HepG2 (cell line): ENCODE measurements at regions not wholly inside any gene's neighbourhood (a gene's known extent, or its start where the extent isn't known, plus 50 kb on each side); places are given as distances from the start of the nearest gene placed in this dataset.

Source experiments
- AGO2 ChIP-seq: fragments of 200-400 bp; formaldehyde crosslinking; optimal IDR thresholded peaks from 2 replicates; pipeline ENCODE3; 2017; ENCODE audit warnings: mild to moderate bottlenecking, low read depth, low read length, moderate library complexity
- MZF1 ChIP-seq: sonication (generic); formaldehyde crosslinking; IDR thresholded peaks from 2 replicates; pipeline ENCODE4 v1.8.1; 2023; ENCODE audit warnings: mild to moderate bottlenecking, missing genetic modification reagents, borderline replicate concordance
- POGZ ChIP-seq: sonication (generic); formaldehyde crosslinking; IDR thresholded peaks from 2 replicates; pipeline ENCODE4 v1.4.0; 2020; ENCODE audit warnings: mild to moderate bottlenecking, missing genetic modification reagents
- TOPORS ChIP-seq: sonication (generic); formaldehyde crosslinking; IDR thresholded peaks from 2 replicates; pipeline ENCODE4 v1.8.0; 2023; ENCODE audit warnings: mild to moderate bottlenecking, missing genetic modification reagents
- ZEB1 ChIP-seq: IDR thresholded peaks from 2 replicates; pipeline ENCODE4 v1.6.1; 2012; ENCODE audit warnings: mild to moderate bottlenecking, low read depth, inconsistent platforms; ENCODE audit not compliant: insufficient replicate concordance
- ZNF468 ChIP-seq: sonication (generic); formaldehyde crosslinking; IDR thresholded peaks from 2 replicates; pipeline ENCODE4 v1.8.0; 2022; ENCODE audit warnings: mild to moderate bottlenecking, moderate library complexity, missing genetic modification reagents
- ZNF720 ChIP-seq: sonication (generic); formaldehyde crosslinking; IDR thresholded peaks from 2 replicates; pipeline ENCODE4 v1.4.0; 2020; ENCODE audit warnings: missing genetic modification reagents
- TF ChIP-seq, protein P1 (sequence below): fragments of 450-650 bp; IDR thresholded peaks from 2 replicates; pipeline ENCODE4 v1.6.1; 2017; ENCODE audit warnings: mild to moderate bottlenecking
- TF ChIP-seq, protein P2 (sequence below): sonication (generic); formaldehyde crosslinking; IDR thresholded peaks from 2 replicates; pipeline ENCODE4 v1.9.0; 2021; ENCODE audit warnings: missing genetic modification reagents, borderline replicate concordance
- TF ChIP-seq, protein P3 (sequence below): sonication (generic); formaldehyde crosslinking; conservative IDR thresholded peaks from 2 replicates; pipeline ENCODE4 v1.4.0; 2020; ENCODE audit warnings: missing genetic modification reagents

DNA sequence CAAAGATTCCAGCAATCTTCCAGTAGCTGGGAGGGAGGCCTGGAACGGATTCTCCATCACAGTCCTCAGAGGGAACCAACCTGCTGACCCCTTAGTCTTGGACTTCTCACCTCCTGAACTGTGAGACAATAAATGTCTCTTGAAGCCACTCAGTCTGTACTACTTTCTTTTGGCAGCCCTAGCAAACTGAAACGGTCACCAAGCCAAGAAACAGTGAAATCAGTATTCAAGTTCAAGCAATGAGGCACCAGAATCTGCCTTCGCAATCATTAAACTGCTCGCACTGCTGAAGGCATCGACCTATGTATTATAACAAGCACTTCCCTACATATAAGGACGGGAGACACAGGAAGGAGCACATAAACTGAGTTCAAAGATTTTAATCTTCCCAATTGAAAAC is 120.6 kb upstream of the PUM3 start (continued):
- TF ChIP-seq, protein P1, sequence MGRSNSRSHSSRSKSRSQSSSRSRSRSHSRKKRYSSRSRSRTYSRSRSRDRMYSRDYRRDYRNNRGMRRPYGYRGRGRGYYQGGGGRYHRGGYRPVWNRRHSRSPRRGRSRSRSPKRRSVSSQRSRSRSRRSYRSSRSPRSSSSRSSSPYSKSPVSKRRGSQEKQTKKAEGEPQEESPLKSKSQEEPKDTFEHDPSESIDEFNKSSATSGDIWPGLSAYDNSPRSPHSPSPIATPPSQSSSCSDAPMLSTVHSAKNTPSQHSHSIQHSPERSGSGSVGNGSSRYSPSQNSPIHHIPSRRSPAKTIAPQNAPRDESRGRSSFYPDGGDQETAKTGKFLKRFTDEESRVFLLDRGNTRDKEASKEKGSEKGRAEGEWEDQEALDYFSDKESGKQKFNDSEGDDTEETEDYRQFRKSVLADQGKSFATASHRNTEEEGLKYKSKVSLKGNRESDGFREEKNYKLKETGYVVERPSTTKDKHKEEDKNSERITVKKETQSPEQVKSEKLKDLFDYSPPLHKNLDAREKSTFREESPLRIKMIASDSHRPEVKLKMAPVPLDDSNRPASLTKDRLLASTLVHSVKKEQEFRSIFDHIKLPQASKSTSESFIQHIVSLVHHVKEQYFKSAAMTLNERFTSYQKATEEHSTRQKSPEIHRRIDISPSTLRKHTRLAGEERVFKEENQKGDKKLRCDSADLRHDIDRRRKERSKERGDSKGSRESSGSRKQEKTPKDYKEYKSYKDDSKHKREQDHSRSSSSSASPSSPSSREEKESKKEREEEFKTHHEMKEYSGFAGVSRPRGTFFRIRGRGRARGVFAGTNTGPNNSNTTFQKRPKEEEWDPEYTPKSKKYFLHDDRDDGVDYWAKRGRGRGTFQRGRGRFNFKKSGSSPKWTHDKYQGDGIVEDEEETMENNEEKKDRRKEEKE: no peak
- TF ChIP-seq AGO2 (no peak), TOPORS (no peak), ZNF720 (no peak), ZEB1 (no peak), MZF1 (CRISPR knock-in tag) (no peak), POGZ (no peak), ZNF468 (CRISPR knock-in tag) (no peak)
- TF ChIP-seq, protein P2, sequence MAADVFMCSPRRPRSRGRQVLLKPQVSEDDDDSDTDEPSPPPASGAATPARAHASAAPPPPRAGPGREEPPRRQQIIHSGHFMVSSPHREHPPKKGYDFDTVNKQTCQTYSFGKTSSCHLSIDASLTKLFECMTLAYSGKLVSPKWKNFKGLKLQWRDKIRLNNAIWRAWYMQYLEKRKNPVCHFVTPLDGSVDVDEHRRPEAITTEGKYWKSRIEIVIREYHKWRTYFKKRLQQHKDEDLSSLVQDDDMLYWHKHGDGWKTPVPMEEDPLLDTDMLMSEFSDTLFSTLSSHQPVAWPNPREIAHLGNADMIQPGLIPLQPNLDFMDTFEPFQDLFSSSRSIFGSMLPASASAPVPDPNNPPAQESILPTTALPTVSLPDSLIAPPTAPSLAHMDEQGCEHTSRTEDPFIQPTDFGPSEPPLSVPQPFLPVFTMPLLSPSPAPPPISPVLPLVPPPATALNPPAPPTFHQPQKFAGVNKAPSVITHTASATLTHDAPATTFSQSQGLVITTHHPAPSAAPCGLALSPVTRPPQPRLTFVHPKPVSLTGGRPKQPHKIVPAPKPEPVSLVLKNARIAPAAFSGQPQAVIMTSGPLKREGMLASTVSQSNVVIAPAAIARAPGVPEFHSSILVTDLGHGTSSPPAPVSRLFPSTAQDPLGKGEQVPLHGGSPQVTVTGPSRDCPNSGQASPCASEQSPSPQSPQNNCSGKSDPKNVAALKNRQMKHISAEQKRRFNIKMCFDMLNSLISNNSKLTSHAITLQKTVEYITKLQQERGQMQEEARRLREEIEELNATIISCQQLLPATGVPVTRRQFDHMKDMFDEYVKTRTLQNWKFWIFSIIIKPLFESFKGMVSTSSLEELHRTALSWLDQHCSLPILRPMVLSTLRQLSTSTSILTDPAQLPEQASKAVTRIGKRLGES (CRISPR knock-in tag): no peak
- TF ChIP-seq, protein P3, sequence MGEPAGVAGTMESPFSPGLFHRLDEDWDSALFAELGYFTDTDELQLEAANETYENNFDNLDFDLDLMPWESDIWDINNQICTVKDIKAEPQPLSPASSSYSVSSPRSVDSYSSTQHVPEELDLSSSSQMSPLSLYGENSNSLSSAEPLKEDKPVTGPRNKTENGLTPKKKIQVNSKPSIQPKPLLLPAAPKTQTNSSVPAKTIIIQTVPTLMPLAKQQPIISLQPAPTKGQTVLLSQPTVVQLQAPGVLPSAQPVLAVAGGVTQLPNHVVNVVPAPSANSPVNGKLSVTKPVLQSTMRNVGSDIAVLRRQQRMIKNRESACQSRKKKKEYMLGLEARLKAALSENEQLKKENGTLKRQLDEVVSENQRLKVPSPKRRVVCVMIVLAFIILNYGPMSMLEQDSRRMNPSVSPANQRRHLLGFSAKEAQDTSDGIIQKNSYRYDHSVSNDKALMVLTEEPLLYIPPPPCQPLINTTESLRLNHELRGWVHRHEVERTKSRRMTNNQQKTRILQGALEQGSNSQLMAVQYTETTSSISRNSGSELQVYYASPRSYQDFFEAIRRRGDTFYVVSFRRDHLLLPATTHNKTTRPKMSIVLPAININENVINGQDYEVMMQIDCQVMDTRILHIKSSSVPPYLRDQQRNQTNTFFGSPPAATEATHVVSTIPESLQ: no peak
